ENCODE measurements at regions not wholly inside any gene's neighbourhood (a gene's known extent, or its start where the extent isn't known, plus 50 kb on each side); places are given as distances from the start of the nearest gene placed in this dataset.

DNA sequence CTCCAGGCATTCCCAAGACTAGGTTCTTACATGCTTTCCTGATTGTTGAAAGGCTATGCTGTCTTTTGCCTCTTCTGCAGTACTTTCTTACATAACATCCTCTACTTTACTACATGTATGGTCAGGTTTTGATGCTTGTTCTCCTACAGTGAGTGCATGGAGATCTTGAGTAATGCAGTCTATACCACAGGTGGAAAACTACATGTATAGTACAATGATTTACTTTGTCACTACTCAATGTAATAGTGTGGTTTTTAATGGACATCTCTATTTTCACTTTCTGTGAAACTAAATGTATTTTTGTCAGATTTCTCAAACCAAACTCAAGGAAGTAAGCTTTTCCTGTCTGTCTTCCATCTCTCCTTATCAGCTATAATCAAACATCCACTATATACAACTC, 657.0 kb downstream of the TUSC7 start:
- intact Hi-C loops (cut with DNase I; ENCODE audit: low total_unique reads): no loop called here
- H3K27ac ChIP-seq: no peak overlapping the region
- no peak overlapping the region for H3K4me3 ChIP-seq
- H3K36me3 ChIP-seq: no peaks in the 10 kb centered on the region
- TF ChIP-seq EP300 (IDR thresholded peaks at IDR 0.05) (no peak), POLR2AphosphoS5 (IDR thresholded peaks at IDR 0.05) (no peak), POLR2A (IDR thresholded peaks at IDR 0.05) (no peak)
- TF ChIP-seq, protein P1, sequence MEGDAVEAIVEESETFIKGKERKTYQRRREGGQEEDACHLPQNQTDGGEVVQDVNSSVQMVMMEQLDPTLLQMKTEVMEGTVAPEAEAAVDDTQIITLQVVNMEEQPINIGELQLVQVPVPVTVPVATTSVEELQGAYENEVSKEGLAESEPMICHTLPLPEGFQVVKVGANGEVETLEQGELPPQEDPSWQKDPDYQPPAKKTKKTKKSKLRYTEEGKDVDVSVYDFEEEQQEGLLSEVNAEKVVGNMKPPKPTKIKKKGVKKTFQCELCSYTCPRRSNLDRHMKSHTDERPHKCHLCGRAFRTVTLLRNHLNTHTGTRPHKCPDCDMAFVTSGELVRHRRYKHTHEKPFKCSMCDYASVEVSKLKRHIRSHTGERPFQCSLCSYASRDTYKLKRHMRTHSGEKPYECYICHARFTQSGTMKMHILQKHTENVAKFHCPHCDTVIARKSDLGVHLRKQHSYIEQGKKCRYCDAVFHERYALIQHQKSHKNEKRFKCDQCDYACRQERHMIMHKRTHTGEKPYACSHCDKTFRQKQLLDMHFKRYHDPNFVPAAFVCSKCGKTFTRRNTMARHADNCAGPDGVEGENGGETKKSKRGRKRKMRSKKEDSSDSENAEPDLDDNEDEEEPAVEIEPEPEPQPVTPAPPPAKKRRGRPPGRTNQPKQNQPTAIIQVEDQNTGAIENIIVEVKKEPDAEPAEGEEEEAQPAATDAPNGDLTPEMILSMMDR (IDR thresholded peaks at IDR 0.05): no peak
- H3K9me3 ChIP-seq: peaks cover 0 to 4% (median 0%) of the 10 kb centered on the region in 4 donors
- DNase-seq: no peak
- no peaks in the 10 kb centered on the region for H3K27me3 ChIP-seq
- H3K4me1 ChIP-seq: no peaks in the 10 kb centered on the region

DNA sequence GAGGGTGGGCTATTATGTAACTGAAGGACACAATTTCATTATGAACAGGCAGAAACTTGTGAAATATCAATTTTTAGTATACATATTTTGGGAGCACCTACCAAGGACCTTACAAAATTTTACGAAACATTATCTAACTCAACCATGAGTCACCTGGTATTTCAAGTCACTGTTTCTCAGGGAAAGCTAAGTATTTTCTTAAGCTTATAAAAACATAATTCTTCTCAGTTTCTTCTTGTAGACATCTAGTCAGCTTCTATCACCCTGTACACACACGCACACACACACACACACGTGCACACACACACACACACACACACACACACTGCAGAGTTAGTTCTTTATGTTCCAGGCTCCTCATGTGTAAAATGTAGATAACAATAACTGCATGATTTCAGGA, 658.3 kb downstream of the TUSC7 start:
- DNase-seq: no peak
- TF ChIP-seq POLR2A (IDR thresholded peaks at IDR 0.05): no peak
- TF ChIP-seq POLR2AphosphoS5 (IDR thresholded peaks at IDR 0.05): no peak
- TF ChIP-seq, protein P1 (IDR thresholded peaks at IDR 0.05): no peak
- no peak for TF ChIP-seq EP300 (IDR thresholded peaks at IDR 0.05)
- Histone ChIP-seq H3K4me3 (no peak overlapping the region), H3K9me3 (peaks cover 0 to 4% (median 0%) of the 10 kb centered on the region in 4 donors), H3K27me3 (no peaks in the 10 kb centered on the region), H3K27ac (no peak overlapping the region), H3K36me3 (no peaks in the 10 kb centered on the region), H3K4me1 (no peaks in the 10 kb centered on the region)
- 87 to 97% (median 92%) methylated on average over 3 of the region's 3 CpGs for WGBS, 5 donors
- intact Hi-C loops (cut with DNase I; ENCODE audit: low total_unique reads): no loop called here

DNA sequence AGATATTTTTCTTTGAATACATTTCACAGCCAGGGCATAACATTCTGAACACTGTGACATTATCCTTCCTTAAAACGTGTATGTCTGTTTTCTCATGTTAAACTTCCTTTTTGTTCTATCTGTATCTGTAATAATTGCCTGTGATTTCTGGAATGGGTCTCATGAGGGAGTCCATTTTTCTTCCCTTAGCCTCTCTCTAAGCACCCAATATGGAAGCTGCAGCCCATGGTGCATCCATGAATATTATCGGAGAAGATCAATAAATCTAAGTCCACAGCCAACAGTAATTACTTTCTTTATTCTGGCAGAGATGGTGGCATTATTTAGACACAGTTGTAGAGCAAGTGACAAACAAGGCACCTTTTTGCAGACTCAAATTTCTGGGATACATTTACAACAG, 671.1 kb downstream of the TUSC7 start:
- WGBS, 5 donors: 58 to 75% (median 60%) methylated on average over 2 of the region's 2 CpGs
- intact Hi-C loops (cut with DNase I; ENCODE audit: low total_unique reads): no loop called here
- H3K9me3 ChIP-seq: no peaks in the 10 kb centered on the region
- no peak overlapping the region for H3K27ac ChIP-seq
- TF ChIP-seq POLR2AphosphoS5 (IDR thresholded peaks at IDR 0.05): no peak
- TF ChIP-seq POLR2A (IDR thresholded peaks at IDR 0.05): no peak
- TF ChIP-seq EP300 (IDR thresholded peaks at IDR 0.05): no peak
- TF ChIP-seq, protein P1 (IDR thresholded peaks at IDR 0.05): no peak
- H3K4me1 ChIP-seq: no peaks in the 10 kb centered on the region
- no peak overlapping the region for H3K4me3 ChIP-seq
- DNase-seq: no peak
- H3K36me3 ChIP-seq: no peaks in the 10 kb centered on the region
- no peaks in the 10 kb centered on the region for H3K27me3 ChIP-seq

DNA sequence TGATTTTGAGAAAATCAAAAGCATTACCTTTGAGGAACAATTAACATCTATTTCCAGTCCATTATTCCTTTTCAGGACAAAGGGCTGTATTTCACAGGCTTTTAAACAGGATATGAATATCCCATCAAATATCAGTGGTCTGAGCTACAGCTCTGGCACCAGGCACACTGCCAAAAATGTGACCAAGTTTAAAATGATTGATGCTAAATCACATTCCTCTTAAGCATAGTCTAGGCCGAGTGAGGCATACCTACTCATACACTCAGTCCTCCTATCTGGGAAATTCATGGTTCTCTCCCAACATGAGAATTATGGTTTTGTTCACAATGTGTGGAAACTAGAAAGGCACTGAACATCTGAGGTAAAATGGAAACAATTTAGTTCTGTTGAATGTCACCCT, 683.5 kb downstream of the TUSC7 start:
- Histone ChIP-seq H3K4me3 (no peak overlapping the region), H3K9me3 (no peaks in the 10 kb centered on the region), H3K36me3 (no peaks in the 10 kb centered on the region), H3K27ac (no peak overlapping the region), H3K27me3 (no peaks in the 10 kb centered on the region), H3K4me1 (peaks cover 0 to 1% (median 0%) of the 10 kb centered on the region in 4 donors)
- intact Hi-C loops (cut with DNase I; ENCODE audit: low total_unique reads): no loop called here
- DNase-seq: no peak
- 75 to 96% (median 82%) methylated on average over 1 of the region's 1 CpG for WGBS, 5 donors
- TF ChIP-seq POLR2A (IDR thresholded peaks at IDR 0.05): no peak
- no peak for TF ChIP-seq EP300 (IDR thresholded peaks at IDR 0.05)
- TF ChIP-seq POLR2AphosphoS5 (IDR thresholded peaks at IDR 0.05): no peak
- TF ChIP-seq, protein P1 (IDR thresholded peaks at IDR 0.05): no peak
